Aorta (tissue), 5 donors: ENCODE measurements at regions not wholly inside any gene's neighbourhood (a gene's known extent, or its start where the extent isn't known, plus 50 kb on each side); places are given as distances from the start of the nearest gene placed in this dataset.

Experiments
- ATAC-seq: fragments of 200-7000 bp; cut with Tn5 transposase; one replicate; pipeline ENCODE4 v1.9.1; 2022; ENCODE audit warnings: moderate library complexity; ENCODE audit not compliant: low FRiP score
- DNase-seq, 2 donors: peaks; one replicate each; pipeline ENCODE4 v3.0.0-alpha.2; 2020
- H3K27ac ChIP-seq, 2 donors: one replicate each; pipeline ENCODE4 v1.5.1; 2013; ENCODE audit warnings: low read length in 2 of 2, mild to moderate bottlenecking in 2 of 2, moderate library complexity in 2 of 2, control low read depth in 1 of 2, inconsistent platforms in 1 of 2, low read depth in 1 of 2
- H3K27me3 ChIP-seq, 2 donors: one replicate each; pipeline ENCODE4 v1.6.1; 2013; ENCODE audit warnings: control low read depth in 1 of 2, low read length in 1 of 2, mild to moderate bottlenecking in 1 of 2, moderate library complexity in 1 of 2; ENCODE audit not compliant: insufficient read depth in 2 of 2, control insufficient read depth in 1 of 2
- H3K36me3 ChIP-seq, 2 donors: one replicate each; pipeline ENCODE4 v1.6.1; 2013; ENCODE audit warnings: control low read depth in 1 of 2, low read length in 1 of 2, mild to moderate bottlenecking in 1 of 2; ENCODE audit not compliant: insufficient read depth in 2 of 2, control insufficient read depth in 1 of 2
- H3K4me1 ChIP-seq, 2 donors: one replicate each; pipeline ENCODE4 v1.6.1; 2013; ENCODE audit warnings: low read length in 2 of 2, control low read depth in 1 of 2, mild to moderate bottlenecking in 1 of 2, moderate library complexity in 1 of 2; ENCODE audit not compliant: insufficient read depth in 2 of 2, control insufficient read depth in 1 of 2
- H3K4me3 ChIP-seq, 2 donors: one replicate each; pipeline ENCODE4 v1.5.1; 2013; ENCODE audit warnings: low read length in 2 of 2, control low read depth in 1 of 2, mild to moderate bottlenecking in 1 of 2
- H3K9me3 ChIP-seq: one replicate; pipeline ENCODE4 v1.6.1; 2013; ENCODE audit warnings: mild to moderate bottlenecking, low read length; ENCODE audit not compliant: control insufficient read depth
- WGBS, 2 donors: extraction: QIAGEN DNeasy Blood & Tissue Kit; methylation state at CpG; one replicate each; pipeline ENCODE4 v1.1.7; 2013; 5-methylcytosine and 5-hydroxymethylcytosine counted together
- intact Hi-C, 2 donors: fragments of 100-400 bp; cut with DNase I; formaldehyde crosslinking; loops; one replicate each; pipeline versions ENCODE4 v1.14.2 to v1.15.0; 2022
- donor health status: healthy with polysubstance abuse.
- donor health status: Bipolar disorder and iron deficiency.
- donor health status: DM: no; HTN: no; CAD: no.
- donor health status: DM: no; HTN: no; CAD: no.
- donor health status: DM: yes; HTN: yes; CAD: no.

DNA sequence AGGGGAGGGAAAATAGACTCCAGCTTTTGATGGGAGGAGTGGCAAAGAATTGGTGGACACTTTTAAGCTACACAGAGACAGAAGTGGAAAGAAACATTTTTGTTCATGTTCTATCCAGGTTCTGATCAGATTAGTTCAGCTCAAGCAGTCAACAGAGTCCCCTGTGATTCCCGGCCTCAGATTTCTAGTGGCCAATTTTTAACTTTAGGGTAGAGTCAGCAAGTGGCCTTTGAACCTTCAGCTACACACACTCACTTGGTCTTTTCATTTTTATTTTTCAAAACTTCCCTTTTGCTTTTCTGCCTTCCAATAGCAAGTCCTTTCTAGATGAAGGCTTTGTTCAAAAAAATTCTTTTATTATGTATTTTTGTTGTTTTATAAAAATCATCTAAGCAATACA, 169.2 kb upstream of the RPS6KA3 start:
- no peak for DNase-seq
- no peaks in the 10 kb centered on the region for H3K27me3 ChIP-seq
- H3K9me3 ChIP-seq = no peaks in the 10 kb centered on the region
- no peak overlapping the region for H3K27ac ChIP-seq
- H3K4me1 ChIP-seq = no peaks in the 10 kb centered on the region
- no peak overlapping the region for H3K4me3 ChIP-seq
- no peak for ATAC-seq
- WGBS, 2 donors = 69 to 83% methylated on average over 1 of the region's 1 CpG
- H3K36me3 ChIP-seq = no peaks in the 10 kb centered on the region
- intact Hi-C loops = no loop called here

DNA sequence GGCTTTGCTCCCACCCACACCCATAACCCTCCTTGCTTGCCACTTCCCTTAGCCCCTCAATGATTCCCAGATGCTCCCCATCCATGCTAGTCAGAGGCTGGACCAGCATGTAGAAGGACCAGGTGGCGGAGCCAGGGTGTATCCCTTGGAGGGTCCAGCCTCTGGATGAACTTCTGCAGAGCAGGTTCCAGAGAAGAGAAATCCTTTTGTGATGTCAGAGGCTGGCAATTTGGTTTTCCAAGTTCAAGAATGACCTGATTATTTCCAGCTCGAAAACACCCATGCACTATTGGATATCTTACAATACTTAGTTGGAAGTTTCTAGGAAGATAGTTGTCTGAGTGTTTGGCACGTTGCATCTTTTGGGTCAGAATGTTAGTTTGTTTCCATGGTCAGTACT, 168.3 kb upstream of the RPS6KA3 start:
- Histone ChIP-seq H3K4me1 (no peaks in the 10 kb centered on the region), H3K27me3 (no peaks in the 10 kb centered on the region), H3K9me3 (no peaks in the 10 kb centered on the region), H3K27ac (no peak overlapping the region), H3K4me3 (no peak overlapping the region), H3K36me3 (no peaks in the 10 kb centered on the region)
- intact Hi-C loops = no loop called here
- DNase-seq (no peak), ATAC-seq (no peak)
- WGBS, 2 donors = 81 to 90% methylated on average over 3 of the region's 3 CpGs

DNA sequence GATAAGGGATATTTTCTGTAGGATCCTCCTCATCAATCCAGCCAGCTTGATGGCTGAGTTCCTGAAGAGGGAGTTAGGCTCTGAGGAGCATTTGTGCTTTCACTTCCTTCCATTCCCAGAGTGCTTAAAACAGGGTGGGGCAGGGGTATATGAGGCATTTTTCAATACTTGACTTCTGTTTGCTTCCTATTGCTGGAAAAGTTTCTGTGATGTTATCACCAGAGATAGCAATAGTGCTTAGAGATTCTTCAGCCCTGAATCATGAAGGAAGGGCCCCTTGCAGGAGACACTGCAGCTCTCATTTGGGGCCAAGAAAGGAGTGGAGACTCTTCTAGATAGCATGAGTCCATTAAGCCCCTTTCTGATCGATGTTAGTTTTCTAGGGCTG, 166.7 kb upstream of the RPS6KA3 start:
- Histone ChIP-seq H3K4me1 (no peaks in the 10 kb centered on the region), H3K27ac (no peak overlapping the region), H3K9me3 (no peaks in the 10 kb centered on the region), H3K4me3 (no peak overlapping the region), H3K36me3 (no peaks in the 10 kb centered on the region), H3K27me3 (no peaks in the 10 kb centered on the region)
- 90 to 91% methylated on average over 1 of the region's 1 CpG for WGBS, 2 donors
- intact Hi-C loops = no loop called here
- no peak for ATAC-seq
- no peak for DNase-seq

DNA sequence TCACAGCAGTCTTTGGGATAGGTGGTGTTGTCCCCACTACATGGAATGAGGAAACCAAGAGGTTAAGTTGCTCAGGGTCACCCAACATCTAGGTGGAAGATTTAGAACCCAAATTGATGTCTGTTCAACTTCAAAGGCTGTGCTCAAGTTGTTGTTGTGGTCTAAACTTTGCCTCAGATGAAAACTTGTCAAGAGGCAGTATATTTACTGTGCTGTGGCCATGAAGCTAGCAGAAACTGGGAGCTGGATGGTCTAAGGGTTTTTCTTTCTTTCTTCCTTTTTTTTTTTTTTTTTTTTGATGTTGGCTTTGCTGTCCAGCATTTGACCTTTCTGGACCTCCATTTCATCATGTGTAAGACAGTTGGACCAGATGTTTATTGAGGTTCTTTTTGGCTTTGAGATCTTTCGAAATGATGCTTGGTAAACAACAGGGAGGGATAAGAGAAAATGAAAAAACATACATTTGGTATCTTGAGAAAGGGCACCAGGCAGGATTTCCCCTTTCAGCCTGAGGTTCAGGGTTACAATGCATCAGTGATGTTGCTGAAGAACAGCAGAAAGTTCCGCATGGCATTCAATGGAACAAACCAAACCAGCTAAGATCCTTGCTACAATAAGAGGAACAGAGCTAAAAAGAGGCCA, 166.2 kb upstream of the RPS6KA3 start:
- intact Hi-C loops = no loop called here
- WGBS, 2 donors = 73 to 77% methylated on average over 2 of the region's 2 CpGs
- H3K27ac ChIP-seq = no peak overlapping the region
- H3K4me3 ChIP-seq = no peak overlapping the region
- H3K4me1 ChIP-seq = no peaks in the 10 kb centered on the region
- DNase-seq (no peak), ATAC-seq (no peak)
- H3K9me3 ChIP-seq = no peaks in the 10 kb centered on the region
- H3K36me3 ChIP-seq = no peaks in the 10 kb centered on the region
- H3K27me3 ChIP-seq = no peaks in the 10 kb centered on the region

DNA sequence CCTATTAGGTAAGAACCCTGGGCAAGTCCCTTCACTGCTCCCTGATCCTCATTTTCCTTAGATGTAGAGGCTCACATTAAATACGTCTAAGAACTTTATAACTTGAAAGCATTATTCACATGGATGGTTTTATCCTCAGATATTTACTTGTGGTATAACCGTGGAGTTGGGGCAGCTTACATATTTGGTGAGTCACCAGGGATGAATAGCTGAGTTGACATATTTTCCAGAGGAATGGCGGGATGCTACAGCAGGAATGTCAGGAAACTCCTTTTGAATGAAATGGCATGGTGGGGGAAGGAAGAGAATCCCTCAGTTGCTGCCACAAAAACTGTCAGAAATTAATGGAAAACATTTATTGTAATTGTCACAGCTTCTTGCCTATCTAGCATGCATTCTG, 165.3 kb upstream of the RPS6KA3 start:
- Histone ChIP-seq H3K27me3 (no peaks in the 10 kb centered on the region), H3K36me3 (no peaks in the 10 kb centered on the region), H3K9me3 (no peaks in the 10 kb centered on the region), H3K27ac (no peak overlapping the region), H3K4me3 (no peak overlapping the region), H3K4me1 (no peaks in the 10 kb centered on the region)
- DNase-seq (no peak), ATAC-seq (no peak)
- intact Hi-C loops = no loop called here
- 50 to 70% methylated on average over 3 of the region's 3 CpGs for WGBS, 2 donors

DNA sequence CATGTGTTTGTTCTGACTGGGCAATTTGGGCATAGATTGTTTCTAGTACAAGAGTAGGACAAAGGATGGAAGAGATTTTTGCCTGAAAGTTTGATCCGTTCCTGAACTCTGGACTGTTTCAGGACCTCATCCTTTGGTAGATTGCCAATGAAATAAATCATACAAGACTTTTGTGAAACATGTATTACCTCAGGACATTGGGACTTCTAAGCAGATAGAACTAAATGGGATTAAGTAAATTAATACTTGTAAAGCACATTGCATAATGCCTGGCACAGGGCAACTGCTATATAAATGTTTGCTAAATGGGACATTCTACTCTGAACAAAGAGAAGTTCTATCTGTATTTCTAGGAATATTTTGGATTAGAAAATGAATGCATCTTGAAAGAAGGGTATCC, 164.8 kb upstream of the RPS6KA3 start:
- ATAC-seq = no peak
- intact Hi-C loops = no loop called here
- H3K36me3 ChIP-seq = no peaks in the 10 kb centered on the region
- H3K4me1 ChIP-seq = no peaks in the 10 kb centered on the region
- no peak overlapping the region for H3K4me3 ChIP-seq
- WGBS, 2 donors = 48 to 70% methylated on average over 1 of the region's 1 CpG
- DNase-seq = no peak
- no peak overlapping the region for H3K27ac ChIP-seq
- H3K9me3 ChIP-seq = no peaks in the 10 kb centered on the region
- no peaks in the 10 kb centered on the region for H3K27me3 ChIP-seq

DNA sequence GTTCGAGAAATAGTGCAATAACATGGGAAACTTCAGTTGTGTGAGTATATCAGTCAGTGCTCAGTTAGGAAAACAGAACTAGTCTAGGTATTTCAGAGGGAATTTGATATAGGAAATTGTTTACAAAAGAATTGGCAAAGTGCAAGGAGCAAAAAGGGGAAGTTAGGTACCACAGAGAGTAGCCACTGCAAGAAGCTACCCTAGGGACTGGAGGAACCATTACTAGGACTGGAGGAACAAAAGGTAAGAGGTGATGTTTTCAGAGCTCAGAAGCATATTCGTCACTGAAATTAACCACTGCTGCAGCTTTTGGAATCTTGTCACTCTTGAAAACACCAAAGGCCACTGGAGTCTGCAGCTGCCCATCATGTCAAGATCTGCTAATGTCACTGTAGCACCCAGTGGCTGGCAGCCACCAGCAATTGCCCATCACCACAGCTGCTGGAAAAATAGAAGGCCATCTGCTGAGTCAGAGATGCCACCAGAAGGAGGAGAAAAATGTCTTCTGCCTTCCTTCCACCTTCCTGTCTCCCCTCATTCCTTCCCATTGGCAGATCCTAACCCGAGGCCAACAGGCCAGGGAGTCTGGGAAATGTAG, 160.6 kb upstream of the RPS6KA3 start:
- no peaks in the 10 kb centered on the region for H3K36me3 ChIP-seq
- no peak overlapping the region for H3K4me3 ChIP-seq
- no peaks in the 10 kb centered on the region for H3K4me1 ChIP-seq
- 76 to 96% methylated on average over 3 of the region's 3 CpGs for WGBS, 2 donors
- intact Hi-C loops = no loop called here
- H3K27ac ChIP-seq = no peak overlapping the region
- no peaks in the 10 kb centered on the region for H3K9me3 ChIP-seq
- DNase-seq = no peak
- no peak for ATAC-seq
- H3K27me3 ChIP-seq = no peaks in the 10 kb centered on the region

DNA sequence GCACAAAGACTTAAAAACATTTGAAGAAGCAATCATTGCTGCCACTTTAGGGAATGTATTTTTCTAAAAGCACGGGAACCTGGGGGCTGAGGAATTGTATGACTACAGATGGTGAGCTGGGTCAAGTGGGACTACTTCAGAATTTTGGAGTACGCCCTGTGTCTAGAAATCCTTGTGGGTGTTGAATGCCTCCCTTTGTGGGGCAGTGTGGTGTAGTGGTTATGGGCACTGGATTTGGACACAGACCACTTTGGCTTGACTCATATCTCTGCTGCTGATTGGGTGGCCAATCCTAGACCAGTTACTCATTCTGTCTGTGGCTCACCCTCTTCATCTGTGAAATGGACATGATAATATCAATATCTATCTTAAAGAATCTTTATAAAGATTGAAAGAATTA, 155.0 kb upstream of the RPS6KA3 start:
- H3K9me3 ChIP-seq = no peaks in the 10 kb centered on the region
- intact Hi-C loops = no loop called here
- H3K36me3 ChIP-seq = no peaks in the 10 kb centered on the region
- H3K4me3 ChIP-seq = no peak overlapping the region
- ATAC-seq (no peak), DNase-seq (no peak)
- no peak overlapping the region for H3K27ac ChIP-seq
- no peaks in the 10 kb centered on the region for H3K27me3 ChIP-seq
- no peaks in the 10 kb centered on the region for H3K4me1 ChIP-seq
- 21 to 49% methylated on average over 2 of the region's 2 CpGs for WGBS, 2 donors

DNA sequence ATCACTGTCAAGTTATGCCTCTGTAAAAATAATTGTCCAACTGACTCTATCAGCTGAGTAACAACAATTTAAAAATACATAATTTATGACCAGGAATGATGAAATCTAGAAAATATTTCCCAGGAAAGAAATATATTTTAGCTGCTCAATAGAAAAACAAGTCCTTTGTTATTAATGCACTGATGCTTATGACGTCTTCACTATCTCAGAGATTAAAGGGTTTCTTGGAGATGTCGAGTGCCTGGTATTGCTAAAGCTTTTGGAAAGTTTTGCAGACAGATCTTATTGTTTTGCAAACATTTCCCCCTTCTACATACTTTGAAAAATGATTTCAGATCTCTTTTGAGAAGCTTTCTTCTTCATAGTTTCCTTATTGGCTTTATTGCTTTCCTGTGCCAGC, 154.6 kb upstream of the RPS6KA3 start:
- no peaks in the 10 kb centered on the region for H3K9me3 ChIP-seq
- H3K27me3 ChIP-seq = no peaks in the 10 kb centered on the region
- no peak for DNase-seq
- no peak for ATAC-seq
- H3K4me1 ChIP-seq = no peaks in the 10 kb centered on the region
- H3K4me3 ChIP-seq = no peak overlapping the region
- intact Hi-C loops = no loop called here
- no peaks in the 10 kb centered on the region for H3K36me3 ChIP-seq
- H3K27ac ChIP-seq = no peak overlapping the region
- WGBS, 2 donors = 5 to 22% methylated on average over 2 of the region's 2 CpGs
